Mesodermal cell (in vitro differentiated cells): ENCODE measurements at regions not wholly inside any gene's neighbourhood (a gene's known extent, or its start where the extent isn't known, plus 50 kb on each side); places are given as distances from the start of the nearest gene placed in this dataset.
"Not testable (repeated sequence)": the region's sequence is repeated elsewhere in the genome, so short reads cannot be mapped to it uniquely, and the experiment has no call there.

Source experiments
- H3K27ac ChIP-seq: 2 replicates; pipeline ENCODE4 v1.7.0; 2013; ENCODE audit warnings: mild to moderate bottlenecking, low read depth, low read length, moderate library complexity; ENCODE audit not compliant: severe bottlenecking
- H3K36me3 ChIP-seq: 2 replicates; pipeline ENCODE4 v1.7.1; 2013; ENCODE audit warnings: mild to moderate bottlenecking, low read length, moderate library complexity; ENCODE audit not compliant: control insufficient read depth, insufficient read depth
- H3K4me1 ChIP-seq: one replicate; pipeline ENCODE4 v1.7.1; 2013; ENCODE audit warnings: mild to moderate bottlenecking, low read length; ENCODE audit not compliant: insufficient read depth, control insufficient read depth, poor library complexity, severe bottlenecking
- H3K4me3 ChIP-seq: 2 replicates; pipeline ENCODE4 v1.7.0; 2013; ENCODE audit warnings: low read length, control low read depth, mild to moderate bottlenecking; ENCODE audit not compliant: insufficient read depth, poor library complexity, severe bottlenecking; ENCODE audit errors: extremely low read depth
- H3K9me3 ChIP-seq: 2 replicates; pipeline ENCODE4 v1.7.1; 2013; ENCODE audit warnings: mild to moderate bottlenecking, low read length, moderate library complexity; ENCODE audit not compliant: control insufficient read depth
- WGBS, 2 experiments: methylation state at CpG; one replicate each; pipeline ENCODE4 v1.1.5; 2013; ENCODE audit warnings: missing lambda C conversion rate in 2 of 2; ENCODE audit not compliant: insufficient coverage in 2 of 2; 5-methylcytosine and 5-hydroxymethylcytosine counted together

DNA sequence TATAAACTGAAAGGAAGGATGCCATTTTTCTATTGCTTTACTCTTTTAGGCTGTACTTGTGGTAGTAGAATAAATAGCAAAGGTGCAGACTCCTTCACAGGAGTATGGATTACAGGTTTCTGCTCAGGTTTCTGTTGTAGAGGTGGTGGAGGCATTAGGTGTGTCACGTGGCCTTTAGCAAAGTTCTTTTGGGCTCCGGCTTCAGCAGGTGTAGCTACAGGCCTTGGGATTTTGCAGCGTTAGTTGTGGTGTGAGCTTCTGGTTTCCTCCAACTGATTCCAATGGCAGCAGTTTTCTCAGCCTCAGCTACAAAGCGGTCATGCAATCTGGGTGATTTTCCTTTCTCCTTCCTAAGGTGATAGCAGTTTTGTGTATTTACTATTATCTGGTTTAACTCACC, 255.8 kb upstream of the GK2 start:
- Histone ChIP-seq H3K4me3 (no peak overlapping the region), H3K27ac (no peak overlapping the region), H3K36me3 (no peaks in the 10 kb centered on the region), H3K4me1 (no peaks in the 10 kb centered on the region), H3K9me3 (no peaks in the 10 kb centered on the region)
- WGBS, 2 experiments, result 84 to 88% methylated on average over 3 of the region's 4 CpGs

DNA sequence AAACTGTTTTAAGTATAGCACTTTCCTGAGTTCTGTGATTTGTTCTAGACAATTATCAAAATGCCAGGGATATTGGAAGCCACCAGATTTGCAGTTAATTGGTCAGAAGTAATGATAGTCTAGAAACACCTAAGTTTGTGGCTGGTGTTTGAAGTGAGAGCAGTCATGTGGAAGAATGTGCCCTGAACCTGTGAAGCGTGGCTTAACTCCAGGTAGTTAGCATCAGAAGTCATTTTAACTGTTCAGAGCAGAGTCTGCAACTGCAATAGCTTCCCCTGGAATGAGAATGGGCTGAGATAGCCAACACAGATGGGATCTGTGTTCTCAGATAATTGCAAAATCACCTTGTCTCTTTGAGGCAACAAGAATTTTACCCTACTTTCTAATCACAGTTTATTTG, 255.1 kb upstream of the GK2 start:
- H3K9me3 ChIP-seq, result no peaks in the 10 kb centered on the region
- no peaks in the 10 kb centered on the region for H3K4me1 ChIP-seq
- WGBS, 2 experiments, result 86 to 100% methylated on average over 1 of the region's 1 CpG
- H3K27ac ChIP-seq, result no peak overlapping the region
- H3K4me3 ChIP-seq, result no peak overlapping the region
- H3K36me3 ChIP-seq, result no peaks in the 10 kb centered on the region

- 100% methylated on average over 1 of the region's 3 CpGs; no CpG with 5 or more reads in 1 of the 2 experiments for WGBS, 2 experiments
- Histone ChIP-seq H3K9me3 (no peaks in the 10 kb centered on the region), H3K36me3 (no peaks in the 10 kb centered on the region), H3K4me3 (no peak overlapping the region), H3K4me1 (no peaks in the 10 kb centered on the region), H3K27ac (no peak overlapping the region)
Observed at GRCh38 chr4:79662651-79663050, 254.6 kb upstream of the GK2 start.

GRCh38 chr4:79661196-79661595, 253.2 kb upstream of the GK2 start:
- H3K4me1 ChIP-seq, result no peaks in the 10 kb centered on the region
- WGBS, 2 experiments, result 88 to 100% methylated on average over 1 of the region's 2 CpGs
- peaks cover 6% of the 10 kb centered on the region for H3K9me3 ChIP-seq
- H3K4me3 ChIP-seq, result no peak overlapping the region
- H3K27ac ChIP-seq, result no peak overlapping the region
- no peaks in the 10 kb centered on the region for H3K36me3 ChIP-seq

DNA sequence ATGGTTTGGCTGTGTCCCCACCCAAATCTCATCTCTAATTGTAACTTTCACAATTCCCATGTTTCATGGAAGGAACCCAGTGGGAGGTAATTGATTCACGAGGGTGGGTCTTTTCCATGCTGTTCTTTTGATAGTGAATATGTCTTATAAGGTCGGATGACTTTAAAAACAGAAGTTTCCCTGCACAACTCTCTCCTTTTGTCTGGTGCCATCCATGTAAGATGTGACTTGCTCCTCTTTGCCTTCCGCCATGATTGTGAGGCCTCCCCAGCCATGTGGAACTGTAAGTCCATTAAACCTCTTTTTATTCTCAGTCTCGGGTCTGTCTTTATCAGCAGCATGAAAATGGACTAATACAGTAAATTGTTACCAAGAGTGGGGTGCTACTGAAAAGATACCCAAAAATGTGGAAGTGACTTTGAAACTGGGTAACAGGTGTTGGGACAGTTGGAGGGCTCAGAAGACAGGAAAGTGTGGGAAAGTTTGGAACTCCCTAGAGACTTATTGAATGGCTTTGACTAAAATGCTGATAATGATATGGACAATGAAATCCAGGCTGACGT, 251.4 kb upstream of the GK2 start:
- not testable (repeated sequence) for H3K4me3 ChIP-seq, H3K27ac ChIP-seq, H3K9me3 ChIP-seq, H3K4me1 ChIP-seq, H3K36me3 ChIP-seq
- 29 to 57% methylated on average over 2 to 4 of the region's 5 CpGs for WGBS, 2 experiments

- H3K36me3 ChIP-seq, result no peaks in the 10 kb centered on the region
- peaks cover 6% of the 10 kb centered on the region for H3K9me3 ChIP-seq
- H3K4me3 ChIP-seq, result no peak overlapping the region
- H3K27ac ChIP-seq, result no peak overlapping the region
- no peaks in the 10 kb centered on the region for H3K4me1 ChIP-seq
Observed at GRCh38 chr4:79657379-79657778, 249.4 kb upstream of the GK2 start.

GRCh38 chr4:79653871-79654270, 245.8 kb upstream of the GK2 start:
- no peak overlapping the region for H3K4me3 ChIP-seq
- H3K9me3 ChIP-seq, result peaks cover 6% of the 10 kb centered on the region
- H3K27ac ChIP-seq, result no peak overlapping the region
- WGBS, 2 experiments, result 77 to 83% methylated on average over 3 of the region's 5 CpGs
- peaks cover 4% of the 10 kb centered on the region for H3K4me1 ChIP-seq
- H3K36me3 ChIP-seq, result no peaks in the 10 kb centered on the region

DNA sequence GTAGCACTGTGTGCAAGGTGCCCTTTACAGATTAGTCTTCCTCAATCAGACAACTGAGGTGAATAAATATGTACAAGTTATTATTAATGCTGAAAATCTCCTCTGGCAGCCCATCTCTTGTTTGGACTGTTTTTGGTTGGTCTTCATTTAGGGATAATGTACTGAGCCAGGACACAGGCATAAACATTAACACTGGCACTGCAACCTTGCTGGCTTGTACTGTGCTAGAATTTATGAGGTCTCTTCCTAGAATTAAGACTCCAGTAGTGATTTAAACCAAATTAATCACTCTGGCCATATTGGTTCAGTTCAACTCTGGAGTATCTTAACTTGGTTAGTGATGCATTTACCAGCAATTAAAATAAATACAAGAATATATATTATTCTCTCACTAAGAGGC, 244.7 kb upstream of the GK2 start:
- Histone ChIP-seq H3K27ac (no peak overlapping the region), H3K4me3 (no peak overlapping the region), H3K9me3 (peaks cover 6% of the 10 kb centered on the region), H3K4me1 (peaks cover 4% of the 10 kb centered on the region), H3K36me3 (no peaks in the 10 kb centered on the region)

- Histone ChIP-seq H3K4me3 (no peak overlapping the region), H3K36me3 (no peaks in the 10 kb centered on the region), H3K4me1 (peaks cover 4% of the 10 kb centered on the region), H3K27ac (no peak overlapping the region), H3K9me3 (peaks cover 4% of the 10 kb centered on the region)
- 70 to 92% methylated on average over 2 of the region's 4 CpGs for WGBS, 2 experiments
Observed at GRCh38 chr4:79652232-79652631, 244.2 kb upstream of the GK2 start.

GRCh38 chr4:79651456-79651855, 243.4 kb upstream of the GK2 start:
- Histone ChIP-seq H3K27ac (peak overlapping the region; percentile 74), H3K9me3 (no peaks in the 10 kb centered on the region), H3K36me3 (no peaks in the 10 kb centered on the region), H3K4me3 (no peak overlapping the region), H3K4me1 (peaks cover 4% of the 10 kb centered on the region)

GRCh38 chr4:79650794-79651431, 242.9 kb upstream of the GK2 start:
- Histone ChIP-seq H3K9me3 (no peaks in the 10 kb centered on the region), H3K4me3 (no peak overlapping the region)

More at GRCh38 chr4:79650794-79651431, 242.9 kb upstream of the GK2 start:
- WGBS, 2 experiments, result 55 to 67% methylated on average over 2 to 3 of the region's 3 CpGs
- no peaks in the 10 kb centered on the region for H3K36me3 ChIP-seq
- peak overlapping the region; percentile 74 for H3K27ac ChIP-seq
- H3K4me1 ChIP-seq, result peaks cover 4% of the 10 kb centered on the region
